ENCODE measurements at regions not wholly inside any gene's neighbourhood (a gene's known extent, or its start where the extent isn't known, plus 50 kb on each side); places are given as distances from the start of the nearest gene placed in this dataset.
"Not testable (repeated sequence)": the region's sequence is repeated elsewhere in the genome, so short reads cannot be mapped to it uniquely, and the experiment has no call there.

GRCh38 chr9:115818651-115819050, 334.9 kb upstream of the PAPPA start:
- H3K27ac ChIP-seq (ENCODE audit: low read depth in 1 of 3, low read length in 2 of 3); H3K27me3 ChIP-seq (ENCODE audit: control insufficient read depth in 3 of 3, insufficient read depth in 3 of 3, low read length in 3 of 3); H3K4me3 ChIP-seq (ENCODE audit: low read depth in 1 of 3, low read length in 3 of 3); H3K36me3 ChIP-seq (ENCODE audit: control insufficient read depth in 3 of 3, insufficient read depth in 2 of 3, low read depth in 1 of 3, low read length in 3 of 3); H3K9me3 ChIP-seq (ENCODE audit: control insufficient read depth in 2 of 2, insufficient read depth in 1 of 2, low read depth in 1 of 2, low read length in 1 of 2); FAIRE-seq; H3K4me1 ChIP-seq (ENCODE audit: control insufficient read depth in 3 of 3, insufficient read depth in 2 of 3, low read depth in 1 of 3, low read length in 2 of 3); DNase-seq: not testable (repeated sequence)
- 90 to 97% (median 94%) methylated on average over 2 of the region's 2 CpGs for WGBS, 3 donors

- Histone ChIP-seq H3K4me1 (ENCODE audit: control insufficient read depth in 3 of 3, insufficient read depth in 2 of 3, low read depth in 1 of 3, low read length in 2 of 3) (no peaks in the 10 kb centered on the region), H3K4me3 (ENCODE audit: low read depth in 1 of 3, low read length in 3 of 3) (no peak overlapping the region), H3K9me3 (ENCODE audit: control insufficient read depth in 2 of 2, insufficient read depth in 1 of 2, low read depth in 1 of 2, low read length in 1 of 2) (no peaks in the 10 kb centered on the region), H3K27me3 (ENCODE audit: control insufficient read depth in 3 of 3, insufficient read depth in 3 of 3, low read length in 3 of 3) (no peaks in the 10 kb centered on the region), H3K27ac (ENCODE audit: low read depth in 1 of 3, low read length in 2 of 3) (no peak overlapping the region), H3K36me3 (ENCODE audit: control insufficient read depth in 3 of 3, insufficient read depth in 2 of 3, low read depth in 1 of 3, low read length in 3 of 3) (no peaks in the 10 kb centered on the region)
- FAIRE-seq: no peak
- DNase-seq: no peak
- WGBS, 3 donors: 87 to 92% (median 88%) methylated on average over 1 of the region's 1 CpG
Observed at GRCh38 chr9:115832031-115832430, 321.6 kb upstream of the PAPPA start.

DNA sequence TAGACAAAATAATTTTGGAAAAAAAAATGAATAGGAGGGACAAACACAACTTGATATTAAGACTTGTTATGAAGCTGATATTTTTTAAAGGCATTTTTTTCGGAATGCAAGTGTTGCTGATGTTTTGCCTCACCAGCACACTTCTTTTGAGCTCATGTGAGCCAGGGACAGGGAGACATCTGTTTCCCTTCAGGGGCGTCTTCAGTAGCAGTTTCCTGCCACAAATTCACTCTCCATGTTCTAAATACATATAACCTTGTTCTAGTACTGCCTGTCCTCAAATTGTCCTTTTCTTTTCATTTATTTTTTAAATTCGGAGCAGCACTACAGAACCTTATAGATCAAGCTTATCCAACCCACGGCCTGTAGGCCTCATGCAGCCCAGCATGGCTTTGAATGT, 316.0 kb upstream of the PAPPA start:
- no peaks in the 10 kb centered on the region for H3K36me3 ChIP-seq (ENCODE audit: control insufficient read depth in 3 of 3, insufficient read depth in 2 of 3, low read depth in 1 of 3, low read length in 3 of 3)
- DNase-seq (no peak), FAIRE-seq (no peak)
- WGBS, 3 donors: 58 to 68% (median 63%) methylated on average over 4 of the region's 4 CpGs
- H3K4me1 ChIP-seq (ENCODE audit: control insufficient read depth in 3 of 3, insufficient read depth in 2 of 3, low read depth in 1 of 3, low read length in 2 of 3): no peaks in the 10 kb centered on the region
- H3K27ac ChIP-seq (ENCODE audit: low read depth in 1 of 3, low read length in 2 of 3): no peak overlapping the region
- no peaks in the 10 kb centered on the region for H3K9me3 ChIP-seq (ENCODE audit: control insufficient read depth in 2 of 2, insufficient read depth in 1 of 2, low read depth in 1 of 2, low read length in 1 of 2)
- no peak overlapping the region for H3K4me3 ChIP-seq (ENCODE audit: low read depth in 1 of 3, low read length in 3 of 3)
- H3K27me3 ChIP-seq (ENCODE audit: control insufficient read depth in 3 of 3, insufficient read depth in 3 of 3, low read length in 3 of 3): no peaks in the 10 kb centered on the region

- 62 to 83% (median 76%) methylated on average over 3 of the region's 3 CpGs for WGBS, 3 donors
- no peaks in the 10 kb centered on the region for H3K4me1 ChIP-seq (ENCODE audit: control insufficient read depth in 3 of 3, insufficient read depth in 2 of 3, low read depth in 1 of 3, low read length in 2 of 3)
- no peak overlapping the region for H3K27ac ChIP-seq (ENCODE audit: low read depth in 1 of 3, low read length in 2 of 3)
- no peaks in the 10 kb centered on the region for H3K9me3 ChIP-seq (ENCODE audit: control insufficient read depth in 2 of 2, insufficient read depth in 1 of 2, low read depth in 1 of 2, low read length in 1 of 2)
- DNase-seq: no peak
- no peaks in the 10 kb centered on the region for H3K36me3 ChIP-seq (ENCODE audit: control insufficient read depth in 3 of 3, insufficient read depth in 2 of 3, low read depth in 1 of 3, low read length in 3 of 3)
- no peak for FAIRE-seq
- H3K27me3 ChIP-seq (ENCODE audit: control insufficient read depth in 3 of 3, insufficient read depth in 3 of 3, low read length in 3 of 3): no peaks in the 10 kb centered on the region
- H3K4me3 ChIP-seq (ENCODE audit: low read depth in 1 of 3, low read length in 3 of 3): no peak overlapping the region
Observed at GRCh38 chr9:115838417-115838816, 315.2 kb upstream of the PAPPA start.

- H3K27ac ChIP-seq (ENCODE audit: low read depth in 1 of 3, low read length in 2 of 3); H3K9me3 ChIP-seq (ENCODE audit: control insufficient read depth in 2 of 2, insufficient read depth in 1 of 2, low read depth in 1 of 2, low read length in 1 of 2); FAIRE-seq; H3K27me3 ChIP-seq (ENCODE audit: control insufficient read depth in 3 of 3, insufficient read depth in 3 of 3, low read length in 3 of 3); H3K4me3 ChIP-seq (ENCODE audit: low read depth in 1 of 3, low read length in 3 of 3); H3K36me3 ChIP-seq (ENCODE audit: control insufficient read depth in 3 of 3, insufficient read depth in 2 of 3, low read depth in 1 of 3, low read length in 3 of 3); DNase-seq; H3K4me1 ChIP-seq (ENCODE audit: control insufficient read depth in 3 of 3, insufficient read depth in 2 of 3, low read depth in 1 of 3, low read length in 2 of 3): not testable (repeated sequence)
- 82 to 90% (median 86%) methylated on average over 6 to 8 of the region's 8 CpGs for WGBS, 3 donors
Observed at GRCh38 chr9:115844433-115844832, 309.2 kb upstream of the PAPPA start.

- peak in 1 of 2 donors; percentile 2 for DNase-seq
- Histone ChIP-seq H3K4me1 (ENCODE audit: control insufficient read depth in 3 of 3, insufficient read depth in 2 of 3, low read depth in 1 of 3, low read length in 2 of 3) (no peaks in the 10 kb centered on the region), H3K27me3 (ENCODE audit: control insufficient read depth in 3 of 3, insufficient read depth in 3 of 3, low read length in 3 of 3) (no peaks in the 10 kb centered on the region), H3K27ac (ENCODE audit: low read depth in 1 of 3, low read length in 2 of 3) (no peak overlapping the region), H3K36me3 (ENCODE audit: control insufficient read depth in 3 of 3, insufficient read depth in 2 of 3, low read depth in 1 of 3, low read length in 3 of 3) (no peaks in the 10 kb centered on the region), H3K4me3 (ENCODE audit: low read depth in 1 of 3, low read length in 3 of 3) (no peak overlapping the region), H3K9me3 (ENCODE audit: control insufficient read depth in 2 of 2, insufficient read depth in 1 of 2, low read depth in 1 of 2, low read length in 1 of 2) (no peaks in the 10 kb centered on the region)
- 68 to 81% (median 69%) methylated on average over 3 of the region's 3 CpGs for WGBS, 3 donors
- no peak for FAIRE-seq
Observed at GRCh38 chr9:115845648-115846312, 307.8 kb upstream of the PAPPA start.

GRCh38 chr9:115847216-115847615, 306.4 kb upstream of the PAPPA start:
- DNase-seq: no peak
- no peak overlapping the region for H3K4me3 ChIP-seq (ENCODE audit: low read depth in 1 of 3, low read length in 3 of 3)
- 56 to 62% (median 57%) methylated on average over 1 of the region's 1 CpG for WGBS, 3 donors
- no peaks in the 10 kb centered on the region for H3K4me1 ChIP-seq (ENCODE audit: control insufficient read depth in 3 of 3, insufficient read depth in 2 of 3, low read depth in 1 of 3, low read length in 2 of 3)
- H3K9me3 ChIP-seq (ENCODE audit: control insufficient read depth in 2 of 2, insufficient read depth in 1 of 2, low read depth in 1 of 2, low read length in 1 of 2): no peaks in the 10 kb centered on the region
- no peaks in the 10 kb centered on the region for H3K27me3 ChIP-seq (ENCODE audit: control insufficient read depth in 3 of 3, insufficient read depth in 3 of 3, low read length in 3 of 3)
- no peak overlapping the region for H3K27ac ChIP-seq (ENCODE audit: low read depth in 1 of 3, low read length in 2 of 3)
- FAIRE-seq: no peak
- H3K36me3 ChIP-seq (ENCODE audit: control insufficient read depth in 3 of 3, insufficient read depth in 2 of 3, low read depth in 1 of 3, low read length in 3 of 3): no peaks in the 10 kb centered on the region

DNA sequence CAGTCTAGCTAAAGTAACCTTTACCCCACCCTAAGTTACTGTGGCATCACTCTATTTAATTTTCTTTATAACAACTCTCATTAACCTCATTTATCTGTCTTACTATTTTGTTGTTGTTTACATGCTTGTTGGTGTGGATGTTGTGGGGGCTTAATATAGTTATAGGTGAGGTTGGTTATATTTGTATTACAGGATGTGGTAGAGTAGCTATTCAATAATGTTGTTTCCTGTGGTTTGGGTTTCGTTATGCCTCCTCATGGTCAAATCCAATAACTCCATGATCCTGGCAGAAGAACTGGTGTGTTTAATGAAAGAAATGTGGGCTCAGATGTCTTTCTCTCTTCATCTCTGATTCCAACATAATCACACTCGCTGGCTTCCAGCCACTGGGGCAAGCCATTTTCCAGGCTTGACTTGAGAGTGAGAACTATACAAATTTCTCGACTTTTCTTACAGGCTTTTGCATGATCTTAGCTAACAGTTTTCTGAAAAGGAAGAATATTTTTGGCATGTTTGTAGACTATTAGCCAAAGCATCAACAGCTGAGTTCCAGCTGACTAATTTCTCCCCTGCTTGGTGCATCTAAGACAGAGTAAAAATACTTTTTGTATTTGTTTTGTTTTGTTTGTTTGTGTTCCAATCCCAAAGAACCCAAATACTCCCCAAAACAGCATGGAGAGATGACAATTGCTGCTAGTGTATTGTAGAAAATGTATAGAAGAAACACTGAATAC, 303.7 kb upstream of the PAPPA start:
- Histone ChIP-seq H3K4me3 (ENCODE audit: low read depth in 1 of 3, low read length in 3 of 3) (no peak overlapping the region), H3K27me3 (ENCODE audit: control insufficient read depth in 3 of 3, insufficient read depth in 3 of 3, low read length in 3 of 3) (no peaks in the 10 kb centered on the region), H3K4me1 (ENCODE audit: control insufficient read depth in 3 of 3, insufficient read depth in 2 of 3, low read depth in 1 of 3, low read length in 2 of 3) (no peaks in the 10 kb centered on the region), H3K27ac (ENCODE audit: low read depth in 1 of 3, low read length in 2 of 3) (no peak overlapping the region), H3K36me3 (ENCODE audit: control insufficient read depth in 3 of 3, insufficient read depth in 2 of 3, low read depth in 1 of 3, low read length in 3 of 3) (no peaks in the 10 kb centered on the region), H3K9me3 (ENCODE audit: control insufficient read depth in 2 of 2, insufficient read depth in 1 of 2, low read depth in 1 of 2, low read length in 1 of 2) (no peaks in the 10 kb centered on the region)
- 49 to 58% (median 53%) methylated on average over 3 of the region's 3 CpGs for WGBS, 3 donors
- FAIRE-seq: no peak
- DNase-seq: no peak
